Hepatocyte (in vitro differentiated cells): ENCODE measurements at regions not wholly inside any gene's neighbourhood (a gene's known extent, or its start where the extent isn't known, plus 50 kb on each side); places are given as distances from the start of the nearest gene placed in this dataset.

ENCODE experiments used
- DNase-seq: peaks from one replicate; pipeline ENCODE4 v3.0.0-alpha.2; 2016; ENCODE audit warnings: low spot score
- H2AFZ ChIP-seq: fragments of 200-600 bp; sonication (generic); 2 replicates; pipeline ENCODE4 v1.6.0; 2016; ENCODE audit warnings: antibody characterized with exemption, mild to moderate bottlenecking
- H3K27ac ChIP-seq: fragments of 200-600 bp; sonication (generic); 2 replicates; pipeline ENCODE4 v1.5.1; 2016; ENCODE audit warnings: mild to moderate bottlenecking
- H3K27me3 ChIP-seq: fragments of 200-600 bp; sonication (generic); 2 replicates; pipeline ENCODE4 v1.6.1; 2016
- H3K36me3 ChIP-seq: fragments of 200-600 bp; sonication (generic); replicated peaks from 2 replicates; pipeline ENCODE4 v1.5.1; 2016; ENCODE audit warnings: low read depth; ENCODE audit not compliant: insufficient read depth
- H3K4me1 ChIP-seq: fragments of 200-600 bp; sonication (generic); 2 replicates; pipeline ENCODE4 v1.5.1; 2016; ENCODE audit warnings: mild to moderate bottlenecking, moderate library complexity; ENCODE audit not compliant: insufficient read depth
- H3K4me2 ChIP-seq: fragments of 200-600 bp; sonication (generic); 2 replicates; pipeline ENCODE4 v1.6.0; 2016
- H3K4me3 ChIP-seq: fragments of 200-600 bp; sonication (generic); 2 replicates; pipeline ENCODE4 v1.5.1; 2016; ENCODE audit warnings: mild to moderate bottlenecking
- H3K79me2 ChIP-seq: fragments of 200-600 bp; sonication (generic); 2 replicates; pipeline ENCODE4 v1.6.0; 2017; ENCODE audit warnings: mild to moderate bottlenecking
- H3K9me2 ChIP-seq: fragments of 200-600 bp; sonication (generic); replicated peaks from 2 replicates; pipeline ENCODE4 v1.6.0; 2017; ENCODE audit warnings: mild to moderate bottlenecking; ENCODE audit not compliant: insufficient read depth
- H3K9me3 ChIP-seq: fragments of 200-600 bp; sonication (generic); 2 replicates; pipeline ENCODE4 v1.5.1; 2016; ENCODE audit warnings: low read depth, mild to moderate bottlenecking
- H4K20me1 ChIP-seq: fragments of 200-600 bp; sonication (generic); 2 replicates; pipeline ENCODE4 v1.6.0; 2016; ENCODE audit warnings: mild to moderate bottlenecking; ENCODE audit not compliant: insufficient read depth, poor library complexity, severe bottlenecking
- CTCF ChIP-seq: fragments of 200-600 bp; sonication (generic); IDR thresholded peaks from 2 replicates; pipeline ENCODE4 v1.5.1; 2016; ENCODE audit warnings: antibody characterized with exemption, mild to moderate bottlenecking; ENCODE audit not compliant: poor library complexity
- EZH2 ChIP-seq: fragments of 200-600 bp; sonication (generic); IDR thresholded peaks from 2 replicates; pipeline ENCODE4 v1.6.1; 2016; ENCODE audit warnings: antibody characterized with exemption, mild to moderate bottlenecking, borderline replicate concordance
- EZH2phosphoT487 ChIP-seq: fragments of 200-600 bp; sonication (generic); IDR thresholded peaks from one replicate; pipeline ENCODE4 v1.6.1; 2018; ENCODE audit warnings: antibody characterized with exemption, mild to moderate bottlenecking, low read depth, moderate library complexity; ENCODE audit not compliant: unreplicated experiment, severe bottlenecking
- WGBS: methylation state at CpG from one replicate; pipeline ENCODE4 v1.1.6; 2016; ENCODE audit warnings: low lambda C conversion rate; ENCODE audit errors: missing lambda C conversion rate; 5-methylcytosine and 5-hydroxymethylcytosine counted together

GRCh38 chr21:32186804-32187203 lies 92.0 kb downstream of the MIS18A start:
- Histone ChIP-seq H2AFZ (no peak overlapping the region), H3K4me1 (no peaks in the 10 kb centered on the region), H3K36me3 (no peaks in the 10 kb centered on the region), H4K20me1 (no peaks in the 10 kb centered on the region), H3K4me2 (no peak overlapping the region), H3K4me3 (no peak overlapping the region), H3K9me3 (no peaks in the 10 kb centered on the region), H3K27ac (no peak overlapping the region), H3K27me3 (no peaks in the 10 kb centered on the region), H3K9me2 (no peaks in the 10 kb centered on the region), H3K79me2 (no peaks in the 10 kb centered on the region)
- 67% methylated on average over 8 of the region's 8 CpGs for WGBS
- DNase-seq: no peak
- TF ChIP-seq CTCF: no peak
- TF ChIP-seq EZH2phosphoT487: no peak
- TF ChIP-seq EZH2: no peak

GRCh38 chr21:32185726-32186125 lies 93.1 kb downstream of the MIS18A start:
- H3K79me2 ChIP-seq: no peaks in the 10 kb centered on the region
- H4K20me1 ChIP-seq: no peaks in the 10 kb centered on the region
- 92% methylated on average over 5 of the region's 5 CpGs for WGBS
- H3K4me2 ChIP-seq: no peak overlapping the region
- TF ChIP-seq EZH2phosphoT487 (no peak), EZH2 (no peak), CTCF (no peak)
- no peaks in the 10 kb centered on the region for H3K9me3 ChIP-seq
- H3K27me3 ChIP-seq: no peaks in the 10 kb centered on the region
- no peaks in the 10 kb centered on the region for H3K9me2 ChIP-seq
- H3K4me3 ChIP-seq: no peak overlapping the region
- no peaks in the 10 kb centered on the region for H3K36me3 ChIP-seq
- no peak for DNase-seq
- H2AFZ ChIP-seq: no peak overlapping the region
- H3K4me1 ChIP-seq: no peaks in the 10 kb centered on the region
- H3K27ac ChIP-seq: no peak overlapping the region

- Histone ChIP-seq H3K27ac (no peak overlapping the region), H3K4me3 (no peak overlapping the region), H3K4me2 (no peak overlapping the region), H3K36me3 (no peaks in the 10 kb centered on the region), H3K9me3 (no peaks in the 10 kb centered on the region), H4K20me1 (no peaks in the 10 kb centered on the region), H3K9me2 (no peaks in the 10 kb centered on the region), H2AFZ (no peak overlapping the region), H3K27me3 (no peaks in the 10 kb centered on the region), H3K4me1 (no peaks in the 10 kb centered on the region), H3K79me2 (no peaks in the 10 kb centered on the region)
- DNase-seq: no peak
- WGBS: 88% methylated on average over 2 of the region's 2 CpGs
- TF ChIP-seq CTCF (no peak), EZH2 (no peak), EZH2phosphoT487 (no peak)
Observed at GRCh38 chr21:32185103-32185502, 93.7 kb downstream of the MIS18A start.

- no peak for DNase-seq
- TF ChIP-seq EZH2phosphoT487 (no peak), EZH2 (no peak)
- H3K79me2 ChIP-seq: no peaks in the 10 kb centered on the region
- H2AFZ ChIP-seq: no peak overlapping the region
- H3K9me2 ChIP-seq: no peaks in the 10 kb centered on the region
- H3K36me3 ChIP-seq: no peaks in the 10 kb centered on the region
- no peaks in the 10 kb centered on the region for H3K4me1 ChIP-seq
- 59% methylated on average over 7 of the region's 7 CpGs for WGBS
- no peaks in the 10 kb centered on the region for H3K27me3 ChIP-seq
- H3K9me3 ChIP-seq: no peaks in the 10 kb centered on the region
- no peak overlapping the region for H3K4me2 ChIP-seq
- H4K20me1 ChIP-seq: no peaks in the 10 kb centered on the region
- no peak overlapping the region for H3K4me3 ChIP-seq
- no peak overlapping the region for H3K27ac ChIP-seq
Observed at GRCh38 chr21:32184485-32184884, 94.4 kb downstream of the MIS18A start.
